ENCODE measurements at regions not wholly inside any gene's neighbourhood (a gene's known extent, or its start where the extent isn't known, plus 50 kb on each side); places are given as distances from the start of the nearest gene placed in this dataset.

DNA sequence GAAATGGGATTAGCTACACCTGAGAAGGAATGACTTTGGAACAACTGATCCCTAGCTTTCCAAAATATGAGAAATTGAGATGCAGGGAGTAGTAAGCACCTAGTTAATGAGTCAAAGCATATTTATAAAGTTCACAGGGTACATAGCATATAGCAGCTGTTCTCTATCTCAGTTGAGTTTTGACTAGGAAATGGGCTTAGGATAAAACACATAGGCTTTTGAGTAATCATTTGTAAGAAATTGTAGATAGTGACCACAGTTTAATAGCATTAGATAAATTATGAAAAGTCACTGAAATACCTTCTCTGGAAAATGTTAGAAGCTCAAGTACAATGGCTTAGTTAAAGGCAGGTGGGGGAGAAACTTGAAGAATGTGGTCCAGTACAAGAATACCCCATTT lies 444.7 kb upstream of the TNP1 start:
- DNase-seq (ENCODE audit: low read depth in 2 of 2) = no peak

- no peak for DNase-seq (ENCODE audit: low read depth in 2 of 2)
These were observed 443.0 kb upstream of the TNP1 start for GRCh38 chr2:217302856-217303255.

GRCh38 chr2:217301142-217301925 lies 441.5 kb upstream of the TNP1 start:
- no peak for DNase-seq (ENCODE audit: low read depth in 2 of 2)

GRCh38 chr2:217299590-217299989 lies 439.7 kb upstream of the TNP1 start:
- DNase-seq (ENCODE audit: low read depth in 2 of 2) = no peak

DNA sequence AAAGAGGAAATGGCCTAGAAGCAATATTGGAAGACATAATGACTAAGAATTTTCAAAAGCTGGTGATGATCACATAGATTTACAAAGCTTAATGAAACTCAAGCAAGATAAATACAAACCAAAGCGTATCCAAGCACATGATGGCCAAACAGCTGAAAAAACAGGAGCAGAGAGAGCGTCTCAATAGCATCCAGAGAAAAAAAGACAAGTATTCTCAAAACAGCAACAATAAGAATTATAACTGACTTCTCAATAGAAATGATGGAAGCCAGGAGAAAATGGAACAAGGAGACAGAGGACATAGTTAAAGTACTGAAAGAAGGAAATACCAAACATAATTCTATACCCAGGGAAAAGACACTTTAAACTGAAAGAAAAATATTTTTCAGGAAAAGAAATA lies 437.2 kb upstream of the TNP1 start:
- DNase-seq (ENCODE audit: low read depth in 2 of 2) = no peak

DNA sequence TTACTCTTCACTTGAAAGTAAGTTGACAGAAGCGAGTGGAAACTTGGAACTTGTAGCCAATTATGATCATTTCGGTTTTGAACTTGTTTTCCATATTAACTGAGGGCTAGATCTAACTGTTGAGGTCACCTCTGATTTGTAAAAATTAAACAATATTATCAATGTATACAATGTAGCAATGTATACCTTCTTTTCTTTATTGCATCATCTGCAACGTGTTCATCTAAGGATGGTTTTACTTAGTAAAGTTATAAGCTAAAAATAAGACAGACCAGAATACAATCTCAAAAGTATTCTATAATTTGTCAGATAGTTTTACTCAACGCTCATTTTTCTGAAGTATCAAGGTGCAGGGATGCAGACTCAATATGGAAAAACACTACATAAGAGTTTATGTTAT lies 435.0 kb upstream of the TNP1 start:
- no peak for DNase-seq (ENCODE audit: low read depth in 2 of 2)

DNA sequence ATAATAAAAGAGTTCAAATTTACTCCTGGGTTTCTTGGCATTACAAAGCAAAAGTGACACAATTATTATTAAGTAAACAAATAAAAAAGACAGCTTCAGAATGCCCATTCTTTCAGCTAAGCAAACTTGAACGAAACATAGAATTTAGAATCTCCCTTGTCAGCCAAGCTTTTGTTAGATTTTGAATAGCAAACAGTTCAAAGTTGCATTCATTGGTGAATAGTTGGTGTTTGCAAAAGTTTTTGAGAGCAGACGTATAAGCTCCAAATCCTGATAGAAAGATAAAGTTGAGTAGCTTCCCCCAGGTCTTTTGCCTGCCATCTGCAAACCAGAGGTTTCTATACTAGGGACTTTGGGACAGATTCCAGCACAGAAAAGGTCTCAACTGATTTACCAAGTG lies 434.3 kb upstream of the TNP1 start:
- DNase-seq (ENCODE audit: low read depth in 2 of 2) = no peak

DNA sequence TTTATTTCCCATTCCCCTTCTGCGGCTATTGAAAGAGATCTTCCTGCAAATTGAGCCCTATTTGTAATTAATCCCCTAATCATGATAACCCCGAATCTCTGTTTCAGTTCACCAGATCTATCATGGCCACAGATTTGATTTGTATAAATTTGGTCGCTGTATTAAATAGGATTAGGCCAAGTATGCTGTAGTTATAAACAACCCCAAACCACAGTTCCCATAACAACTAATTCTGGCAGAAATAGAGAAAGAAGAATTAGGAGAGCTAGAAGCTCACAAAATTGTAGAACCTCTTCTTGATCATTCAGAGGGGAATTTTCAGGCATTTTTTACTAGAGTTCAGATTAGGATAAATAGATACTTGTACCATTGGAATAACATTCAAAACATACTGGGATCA lies 433.7 kb upstream of the TNP1 start:
- DNase-seq (ENCODE audit: low read depth in 2 of 2) = no peak

GRCh38 chr2:217293046-217293445 lies 433.2 kb upstream of the TNP1 start:
- DNase-seq (ENCODE audit: low read depth in 2 of 2) = no peak

DNA sequence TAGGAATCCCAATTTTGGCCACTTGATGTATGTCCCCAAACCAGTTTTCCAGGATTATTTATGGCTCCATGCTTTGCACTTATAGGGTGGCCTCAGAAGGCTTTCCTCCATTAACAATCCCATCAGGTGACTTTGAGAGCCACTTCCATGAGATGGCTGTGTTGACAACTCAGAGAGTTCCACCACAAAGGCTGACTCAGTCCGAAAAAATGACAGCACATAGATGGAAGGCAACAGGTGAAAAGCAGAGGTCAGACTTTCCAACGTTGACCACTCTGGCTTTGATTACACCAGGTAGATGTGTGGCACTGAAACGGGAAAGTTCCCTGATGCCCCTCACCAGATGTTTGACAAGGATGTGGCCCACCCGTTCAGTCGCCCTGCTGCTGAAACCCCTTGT lies 431.4 kb upstream of the TNP1 start:
- DNase-seq (ENCODE audit: low read depth in 2 of 2) = no peak

- DNase-seq (ENCODE audit: low read depth in 2 of 2) = no peak
These were observed 430.6 kb upstream of the TNP1 start for GRCh38 chr2:217290467-217290866.

GRCh38 chr2:217289907-217290280 lies 430.0 kb upstream of the TNP1 start:
- DNase-seq (ENCODE audit: low read depth in 2 of 2) = no peak

GRCh38 chr2:217289177-217289906 lies 429.5 kb upstream of the TNP1 start:
- DNase-seq (ENCODE audit: low read depth in 2 of 2) = no peak

DNA sequence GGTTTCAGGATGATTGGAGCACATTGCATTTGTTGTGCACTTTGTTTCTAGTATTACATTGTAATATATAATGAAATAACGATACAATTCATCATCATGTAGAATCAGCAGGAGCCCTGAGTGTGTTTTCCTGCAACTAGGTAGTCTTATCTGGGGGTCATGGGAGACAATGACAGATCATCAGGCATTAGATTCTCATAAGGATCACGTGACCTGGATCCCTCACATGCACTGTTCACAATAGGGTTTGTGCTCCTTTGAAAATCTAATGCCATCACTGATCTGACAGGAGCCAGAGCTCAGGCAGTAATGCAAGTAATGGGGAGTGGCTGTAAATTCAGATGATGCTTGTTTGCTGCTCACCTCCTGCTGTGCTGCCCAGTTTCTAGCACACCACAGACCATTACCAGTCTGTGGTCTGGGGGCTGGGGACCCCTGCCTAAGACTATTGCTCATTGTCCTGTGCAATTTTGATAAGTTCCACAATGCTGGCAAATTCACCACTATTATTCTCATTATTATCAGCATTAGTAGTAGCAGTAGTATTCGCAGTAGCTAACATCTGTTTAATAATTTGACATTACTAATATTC lies 428.7 kb upstream of the TNP1 start:
- DNase-seq (ENCODE audit: low read depth in 2 of 2) = no peak

GRCh38 chr2:217286833-217287232 lies 427.0 kb upstream of the TNP1 start:
- DNase-seq (ENCODE audit: low read depth in 2 of 2) = peak; percentile 92 to 94

DNA sequence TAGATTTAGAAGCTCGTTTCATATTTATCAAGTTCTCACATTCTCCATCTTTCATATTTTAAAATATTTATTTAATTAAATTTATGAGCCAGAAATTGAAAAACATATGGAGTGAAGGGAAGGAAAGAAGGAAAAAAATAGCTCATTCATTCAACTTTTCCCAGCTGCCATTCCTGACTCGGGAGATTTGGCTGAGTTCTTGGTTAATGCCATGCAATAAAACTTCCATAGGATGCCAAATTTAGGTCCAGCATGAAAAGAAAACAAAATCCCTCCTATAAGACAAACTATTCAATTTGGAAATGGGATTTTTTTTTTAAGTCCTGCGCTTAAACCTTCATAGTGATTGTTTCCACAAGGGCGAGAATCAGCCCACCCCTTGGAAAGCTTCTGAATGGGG lies 426.1 kb upstream of the TNP1 start:
- DNase-seq (ENCODE audit: low read depth in 2 of 2) = no peak

- DNase-seq (ENCODE audit: low read depth in 2 of 2) = peak; percentile 85 to 88
These were observed 423.6 kb upstream of the TNP1 start for GRCh38 chr2:217283460-217283859.

DNA sequence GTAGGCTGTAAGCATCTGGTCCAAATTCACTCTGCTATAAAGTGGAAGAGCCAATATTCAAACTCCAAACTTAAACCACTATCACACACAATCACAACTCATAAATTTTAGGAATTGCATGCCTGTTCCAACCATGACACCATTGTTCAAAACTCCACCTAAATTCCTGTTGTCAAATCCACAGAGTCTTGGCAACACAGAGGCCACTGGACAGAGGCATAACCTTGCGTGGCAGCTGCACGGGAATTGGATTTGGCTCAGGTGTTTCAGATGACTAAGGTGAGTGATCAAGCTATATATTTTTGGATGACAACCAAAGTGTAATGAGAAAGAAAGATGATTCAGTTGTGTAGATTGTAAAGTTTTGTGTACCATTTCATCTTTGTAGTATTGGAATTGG lies 422.7 kb upstream of the TNP1 start:
- DNase-seq (ENCODE audit: low read depth in 2 of 2) = peak in 1 of 2 experiments; percentile 42

GRCh38 chr2:217279556-217279955 lies 419.7 kb upstream of the TNP1 start:
- DNase-seq (ENCODE audit: low read depth in 2 of 2) = peak; percentile 96

DNA sequence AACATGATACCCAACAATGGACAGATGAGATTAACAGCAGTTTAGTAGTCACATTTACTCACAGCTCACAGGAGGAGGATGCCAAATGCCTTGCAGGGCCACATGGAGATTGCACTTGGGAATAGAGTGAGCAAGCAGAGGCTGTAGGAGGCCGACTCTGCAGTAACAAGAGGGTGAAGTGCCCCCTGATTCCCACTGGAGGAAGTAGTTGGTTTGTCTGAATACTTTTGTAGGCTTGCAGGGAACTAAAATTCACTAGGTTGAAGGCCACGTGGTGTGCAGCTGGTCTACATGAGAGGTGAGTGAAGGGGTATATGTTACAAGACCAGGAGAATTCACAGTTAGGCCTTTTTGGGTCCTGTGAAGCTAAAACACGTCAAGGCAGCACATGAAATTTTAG lies 419.3 kb upstream of the TNP1 start:
- DNase-seq (ENCODE audit: low read depth in 2 of 2) = no peak

DNA sequence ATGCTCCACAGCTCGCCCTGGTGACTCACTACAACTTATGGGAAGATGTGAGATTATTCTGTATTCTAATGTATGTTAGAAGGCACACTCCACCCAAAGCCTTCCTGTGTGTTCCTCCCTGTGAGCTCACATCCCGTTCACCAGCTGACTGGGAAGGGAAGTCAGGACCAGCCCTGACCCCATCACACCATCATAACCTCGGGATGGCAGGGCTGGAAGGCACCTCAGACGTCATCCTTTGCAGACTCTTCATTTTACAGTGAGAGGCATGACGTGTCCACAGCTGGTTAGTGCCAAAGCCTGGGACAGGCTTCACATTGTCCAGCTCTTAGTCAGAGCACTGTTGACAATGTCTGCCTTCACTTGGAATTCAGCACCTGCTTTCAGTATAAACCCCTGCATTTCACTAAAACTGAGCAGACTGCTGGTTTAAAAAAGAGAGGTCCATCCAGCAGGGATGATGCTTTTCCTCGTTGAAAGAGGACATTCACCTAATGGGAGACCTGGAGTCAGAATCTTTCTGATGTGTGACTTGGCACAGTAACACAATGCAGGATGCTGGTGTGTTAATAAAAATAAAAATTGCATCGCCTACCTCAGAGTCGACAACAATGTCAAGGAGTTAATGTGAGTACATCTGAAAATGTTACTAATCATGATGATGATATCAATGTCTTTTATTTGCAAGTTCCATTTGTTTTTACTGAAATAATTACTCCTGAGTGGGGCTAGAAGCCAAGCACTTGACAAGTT lies 418.0 kb upstream of the TNP1 start:
- DNase-seq (ENCODE audit: low read depth in 2 of 2) = no peak

DNA sequence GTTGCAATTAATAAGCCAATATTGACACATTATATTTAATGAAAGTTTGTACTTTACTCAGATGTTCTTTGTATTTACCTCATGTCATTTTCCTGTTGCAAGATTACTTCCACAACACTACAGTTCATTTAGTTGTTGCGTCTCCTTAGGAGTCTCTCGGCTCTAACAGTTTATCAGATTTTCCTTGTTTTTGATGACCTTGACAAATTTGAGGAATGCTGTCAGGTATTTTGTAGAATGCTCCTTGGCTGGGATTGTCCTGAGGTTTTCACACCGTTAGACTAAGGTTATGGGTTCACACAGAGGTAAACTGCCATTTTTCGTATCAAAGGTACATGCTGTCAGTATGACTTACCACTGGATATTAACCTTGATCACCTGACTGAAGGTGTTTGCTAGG lies 416.6 kb upstream of the TNP1 start:
- no peak for DNase-seq (ENCODE audit: low read depth in 2 of 2)

Measured in fibroblast of skin of left biceps (primary cell).